ENCODE measurements at regions not wholly inside any gene's neighbourhood (a gene's known extent, or its start where the extent isn't known, plus 50 kb on each side); places are given as distances from the start of the nearest gene placed in this dataset.
"Not testable (repeated sequence)": the region's sequence is repeated elsewhere in the genome, so short reads cannot be mapped to it uniquely, and the experiment has no call there.

- DNase-seq (ENCODE audit: low read depth), result no peak
These were observed 274.1 kb upstream of the ASIC2 start for GRCh38 chr17:33567223-33567622.

GRCh38 chr17:33572615-33573014 is 279.5 kb upstream of the ASIC2 start:
- no peak for DNase-seq (ENCODE audit: low read depth)

- no peak for DNase-seq (ENCODE audit: low read depth)
These were observed 281.9 kb upstream of the ASIC2 start for GRCh38 chr17:33574942-33575445.

- DNase-seq (ENCODE audit: low read depth), result not testable (repeated sequence)
These were observed 286.6 kb upstream of the ASIC2 start for GRCh38 chr17:33579740-33580139.

GRCh38 chr17:33580215-33580614 is 287.1 kb upstream of the ASIC2 start:
- DNase-seq (ENCODE audit: low read depth), result no peak

- no peak for DNase-seq (ENCODE audit: low read depth)
These were observed 289.6 kb upstream of the ASIC2 start for GRCh38 chr17:33582661-33583060.

GRCh38 chr17:33583518-33584417 is 290.7 kb upstream of the ASIC2 start:
- no peak for DNase-seq (ENCODE audit: low read depth)

- DNase-seq (ENCODE audit: low read depth), result no peak
These were observed 300.9 kb upstream of the ASIC2 start for GRCh38 chr17:33593991-33594390.

- no peak for DNase-seq (ENCODE audit: low read depth)
These were observed 302.7 kb upstream of the ASIC2 start for GRCh38 chr17:33595828-33596227.

GRCh38 chr17:33596899-33597298 is 303.8 kb upstream of the ASIC2 start:
- no peak for DNase-seq (ENCODE audit: low read depth)

- DNase-seq (ENCODE audit: low read depth), result no peak
These were observed 305.7 kb upstream of the ASIC2 start for GRCh38 chr17:33598797-33599196.

GRCh38 chr17:33602981-33603380 is 309.9 kb upstream of the ASIC2 start:
- DNase-seq (ENCODE audit: low read depth), result no peak

- DNase-seq (ENCODE audit: low read depth), result no peak
These were observed 310.7 kb upstream of the ASIC2 start for GRCh38 chr17:33603789-33604188.

- DNase-seq (ENCODE audit: low read depth), result no peak
These were observed 318.4 kb upstream of the ASIC2 start for GRCh38 chr17:33611532-33611931.

- DNase-seq (ENCODE audit: low read depth), result no peak
These were observed 322.8 kb upstream of the ASIC2 start for GRCh38 chr17:33615861-33616260.

- DNase-seq (ENCODE audit: low read depth), result no peak
These were observed 330.7 kb upstream of the ASIC2 start for GRCh38 chr17:33623841-33624240.

- DNase-seq (ENCODE audit: low read depth), result no peak
These were observed 335.6 kb upstream of the ASIC2 start for GRCh38 chr17:33628500-33629346.

- no peak for DNase-seq (ENCODE audit: low read depth)
These were observed 340.4 kb upstream of the ASIC2 start for GRCh38 chr17:33633446-33633845.

- DNase-seq (ENCODE audit: low read depth), result no peak
These were observed 344.4 kb upstream of the ASIC2 start for GRCh38 chr17:33637534-33637933.

GRCh38 chr17:33639103-33639880 is 346.2 kb upstream of the ASIC2 start:
- no peak for DNase-seq (ENCODE audit: low read depth)

GRCh38 chr17:33640629-33641028 is 347.5 kb upstream of the ASIC2 start:
- DNase-seq (ENCODE audit: low read depth), result no peak

GRCh38 chr17:33642002-33642401 is 348.9 kb upstream of the ASIC2 start:
- no peak for DNase-seq (ENCODE audit: low read depth)

Measured in T-helper 22 cell (primary cell).